H1 (cell line): ENCODE measurements at regions not wholly inside any gene's neighbourhood (a gene's known extent, or its start where the extent isn't known, plus 50 kb on each side); places are given as distances from the start of the nearest gene placed in this dataset.

ENCODE experiments used
- CTCF ChIA-PET: fragments of 300-600 bp; sonication (Branson Sonifier 250); formaldehyde crosslinking; loops from one replicate; lab custom pipeline; 2021; ENCODE audit not compliant: partially characterized antibody; lab: Charles Lee
- POLR2A ChIA-PET: fragments of 300-600 bp; sonication (Branson Sonifier 250); formaldehyde crosslinking; loops from one replicate; lab custom pipeline; 2021; ENCODE audit warnings: inconsistent platforms; ENCODE audit not compliant: partially characterized antibody; lab: Charles Lee
- DNase-seq, 2 experiments: peaks; one replicate each; pipeline versions ENCODE4 v3.0.0 to v3.0.0-alpha.2; 2010 to 2022; ENCODE audit warnings: low spot score in 2 of 2, low read depth in 1 of 2, mixed read lengths in 1 of 2
- FAIRE-seq: peaks from 2 replicates; lab custom pipeline; 2011; peaks lifted over from hg19 to GRCh38; lab: Jason Lieb, UNC
- H2AFZ ChIP-seq: 2 replicates; pipeline ENCODE4 v1.8.1; 2012; ENCODE audit warnings: low read length, inconsistent platforms
- H2AK5ac ChIP-seq: 2 replicates; pipeline ENCODE4 v1.6.1; 2013; ENCODE audit warnings: low read depth, low read length
- H2BK120ac ChIP-seq: replicated peaks from 2 replicates; pipeline ENCODE3; 2013; ENCODE audit warnings: low read depth, low read length, inconsistent platforms
- H2BK12ac ChIP-seq: 2 replicates; pipeline ENCODE4 v1.6.1; 2013; ENCODE audit warnings: low read depth, low read length
- H2BK15ac ChIP-seq: 2 replicates; pipeline ENCODE4 v1.6.1; 2013; ENCODE audit warnings: low read length
- H2BK20ac ChIP-seq: 2 replicates; pipeline ENCODE4 v1.6.1; 2013; ENCODE audit warnings: low read length
- H2BK5ac ChIP-seq: 2 replicates; pipeline ENCODE4 v1.6.1; 2013; ENCODE audit warnings: low read depth, low read length
- H3K14ac ChIP-seq: 2 replicates; pipeline ENCODE4 v1.6.1; 2013; ENCODE audit warnings: inconsistent platforms; ENCODE audit not compliant: insufficient read length
- H3K18ac ChIP-seq: 2 replicates; pipeline ENCODE4 v1.6.1; 2013; ENCODE audit warnings: low read length; ENCODE audit errors: extremely low read depth
- H3K23ac ChIP-seq: 2 replicates; pipeline ENCODE4 v1.6.1; 2013; ENCODE audit warnings: inconsistent platforms; ENCODE audit not compliant: insufficient read length
- H3K23me2 ChIP-seq: 2 replicates; pipeline ENCODE4 v1.6.1; 2013; ENCODE audit warnings: low read depth, low read length
- H3K27ac ChIP-seq: 2 replicates; pipeline ENCODE4 v1.6.1; 2011; ENCODE audit warnings: low read depth, low read length, inconsistent platforms
- H3K27me3 ChIP-seq, 4 experiments: replicated peaks in 1 of 4; 1 replicate in 1 of 4; 2 replicates in 3 of 4; pipeline versions ENCODE4 v1.6.1 to v1.8.1; 2011 to 2013; ENCODE audit warnings: low read length in 3 of 4, mild to moderate bottlenecking in 3 of 4, inconsistent platforms in 2 of 4, mixed read lengths in 2 of 4, moderate library complexity in 1 of 4; ENCODE audit not compliant: control insufficient read depth in 3 of 4, insufficient read depth in 3 of 4; ENCODE audit errors: extremely low read depth in 1 of 4
- H3K36me3 ChIP-seq, 4 experiments: 2 replicates each; pipeline versions ENCODE4 v1.6.1 to v1.8.1; 2011 to 2013; ENCODE audit warnings: mild to moderate bottlenecking in 4 of 4, low read length in 3 of 4, moderate library complexity in 2 of 4, control low read depth in 1 of 4, inconsistent platforms in 1 of 4; ENCODE audit not compliant: insufficient read depth in 4 of 4, control insufficient read depth in 2 of 4
- H3K4ac ChIP-seq: replicated peaks from 2 replicates; pipeline ENCODE3; 2013; ENCODE audit warnings: low read length, low read depth, mixed read lengths, inconsistent platforms; ENCODE audit not compliant: insufficient read length
- H3K4me1 ChIP-seq, 4 experiments: replicated peaks in 1 of 4; 1 replicate in 1 of 4; 2 replicates in 3 of 4; pipeline versions ENCODE4 v1.6.1 to v1.8.1; 2011 to 2013; ENCODE audit warnings: low read length in 3 of 4, inconsistent platforms in 2 of 4, mixed read lengths in 1 of 4; ENCODE audit not compliant: insufficient read depth in 4 of 4, control insufficient read depth in 3 of 4
- H3K4me2 ChIP-seq, 2 experiments: 2 replicates each; pipeline versions ENCODE4 v1.6.1 to v1.8.1; 2011 to 2013; ENCODE audit warnings: low read depth in 2 of 2, low read length in 2 of 2, control low read depth in 1 of 2, inconsistent platforms in 1 of 2, mild to moderate bottlenecking in 1 of 2; ENCODE audit not compliant: insufficient read depth in 1 of 2
- H3K4me3 ChIP-seq, 4 experiments: fragments of 200-600, 300-600 bp in 1 of 4; sonication (generic), shearing (Covaris generic), sonication (Bioruptor Twin) in 1 of 4; 2 replicates each; pipeline versions ENCODE4 v1.5.1 to v1.8.1; 2011 to 2016; ENCODE audit warnings: low read length in 4 of 4, low read depth in 3 of 4, control low read depth in 2 of 4, inconsistent platforms in 2 of 4, mild to moderate bottlenecking in 2 of 4, mixed read lengths in 1 of 4, moderate library complexity in 1 of 4; ENCODE audit not compliant: insufficient read depth in 2 of 4; ENCODE audit errors: extremely low read depth in 1 of 4
- H3K56ac ChIP-seq: replicated peaks from 2 replicates; pipeline ENCODE3; 2013; ENCODE audit warnings: low read depth, mild to moderate bottlenecking, mixed read lengths, low read length, inconsistent platforms; ENCODE audit not compliant: insufficient read length
- H3K79me1 ChIP-seq: 2 replicates; pipeline ENCODE4 v1.6.1; 2013; ENCODE audit warnings: low read depth, low read length, control low read depth
- H3K79me2 ChIP-seq, 2 experiments: 2 replicates each; pipeline versions ENCODE4 v1.6.1 to v1.8.1; 2012 to 2013; ENCODE audit warnings: low read length in 2 of 2, mild to moderate bottlenecking in 2 of 2, inconsistent platforms in 1 of 2; ENCODE audit not compliant: insufficient read depth in 2 of 2, control insufficient read depth in 1 of 2
- H3K9ac ChIP-seq, 4 experiments: replicated peaks in 1 of 4; 1 replicate in 1 of 4; 2 replicates in 3 of 4; pipeline versions ENCODE4 v1.6.1 to v1.8.1; 2011 to 2013; ENCODE audit warnings: low read depth in 3 of 4, low read length in 3 of 4, control low read depth in 2 of 4, mild to moderate bottlenecking in 2 of 4, moderate library complexity in 2 of 4, inconsistent platforms in 1 of 4; ENCODE audit errors: extremely low read depth in 1 of 4
- H3K9me3 ChIP-seq, 2 experiments: 2 replicates each; pipeline versions ENCODE4 v1.6.1 to v1.8.1; 2012 to 2013; ENCODE audit warnings: mild to moderate bottlenecking in 2 of 2, moderate library complexity in 2 of 2, control low read depth in 1 of 2, inconsistent platforms in 1 of 2, low read depth in 1 of 2, low read length in 1 of 2, mixed read lengths in 1 of 2; ENCODE audit not compliant: insufficient read depth in 2 of 2
- H4K20me1 ChIP-seq, 2 experiments: replicated peaks in 1 of 2; 2 replicates each; pipeline versions ENCODE3 to v1.8.1; 2011 to 2013; ENCODE audit warnings: inconsistent platforms in 2 of 2, low read length in 2 of 2, mild to moderate bottlenecking in 1 of 2; ENCODE audit not compliant: insufficient read depth in 2 of 2, control insufficient read depth in 1 of 2
- H4K5ac ChIP-seq: 2 replicates; pipeline ENCODE4 v1.6.1; 2013; ENCODE audit warnings: low read length, low read depth, mixed read lengths, inconsistent platforms; ENCODE audit not compliant: insufficient read length
- H4K8ac ChIP-seq: 2 replicates; pipeline ENCODE4 v1.8.0; 2013; ENCODE audit warnings: mild to moderate bottlenecking, moderate library complexity, low read length, inconsistent platforms; ENCODE audit not compliant: insufficient read depth; ENCODE audit errors: extremely low read depth
- H4K91ac ChIP-seq: replicated peaks from 2 replicates; pipeline ENCODE3; 2013; ENCODE audit warnings: low read length, mixed read lengths, inconsistent platforms; ENCODE audit not compliant: insufficient read length
- KDM1A ChIP-seq: fragments of 200-600, 300-600 bp; sonication (generic); IDR thresholded peaks from 2 replicates; pipeline ENCODE4 v1.7.1; 2016; ENCODE audit warnings: mild to moderate bottlenecking, low read length, borderline replicate concordance
- NRF1 ChIP-seq: IDR thresholded peaks from 2 replicates; pipeline ENCODE4 v1.6.1; 2011; ENCODE audit warnings: mild to moderate bottlenecking, low read depth, low read length, improper control_type of control experiment
- PHF8 ChIP-seq: fragments of 200-600 bp; sonication (generic); conservative IDR thresholded peaks from 2 replicates; pipeline ENCODE4 v1.7.1; 2012; ENCODE audit warnings: low read depth, mild to moderate bottlenecking, inconsistent platforms, low read length, moderate library complexity
- POU5F1 ChIP-seq: IDR thresholded peaks from 2 replicates; pipeline ENCODE4 v1.6.1; 2011; ENCODE audit warnings: low read depth, mild to moderate bottlenecking, low read length, moderate library complexity
- WGBS, 2 experiments: shearing (Covaris generic) in 1 of 2; methylation state at CpG; one replicate each; pipeline versions ENCODE4 v1.1.6 to v1.1.7; 2013 to 2015; ENCODE audit warnings: low lambda C conversion rate in 2 of 2, mixed read lengths in 2 of 2, inconsistent platforms in 1 of 2, low coverage in 1 of 2, missing lambda C conversion rate in 1 of 2; ENCODE audit not compliant: insufficient replicate concordance in 2 of 2, insufficient coverage in 1 of 2, insufficient read length in 1 of 2; ENCODE audit errors: extremely low coverage in 1 of 2, missing lambda C conversion rate in 1 of 2; 5-methylcytosine and 5-hydroxymethylcytosine counted together
- TF ChIP-seq, protein P1 (sequence below): IDR thresholded peaks from 2 replicates; pipeline ENCODE4 v1.6.1; 2011; ENCODE audit warnings: low read depth, mild to moderate bottlenecking, low read length; ENCODE audit not compliant: insufficient read depth

DNA sequence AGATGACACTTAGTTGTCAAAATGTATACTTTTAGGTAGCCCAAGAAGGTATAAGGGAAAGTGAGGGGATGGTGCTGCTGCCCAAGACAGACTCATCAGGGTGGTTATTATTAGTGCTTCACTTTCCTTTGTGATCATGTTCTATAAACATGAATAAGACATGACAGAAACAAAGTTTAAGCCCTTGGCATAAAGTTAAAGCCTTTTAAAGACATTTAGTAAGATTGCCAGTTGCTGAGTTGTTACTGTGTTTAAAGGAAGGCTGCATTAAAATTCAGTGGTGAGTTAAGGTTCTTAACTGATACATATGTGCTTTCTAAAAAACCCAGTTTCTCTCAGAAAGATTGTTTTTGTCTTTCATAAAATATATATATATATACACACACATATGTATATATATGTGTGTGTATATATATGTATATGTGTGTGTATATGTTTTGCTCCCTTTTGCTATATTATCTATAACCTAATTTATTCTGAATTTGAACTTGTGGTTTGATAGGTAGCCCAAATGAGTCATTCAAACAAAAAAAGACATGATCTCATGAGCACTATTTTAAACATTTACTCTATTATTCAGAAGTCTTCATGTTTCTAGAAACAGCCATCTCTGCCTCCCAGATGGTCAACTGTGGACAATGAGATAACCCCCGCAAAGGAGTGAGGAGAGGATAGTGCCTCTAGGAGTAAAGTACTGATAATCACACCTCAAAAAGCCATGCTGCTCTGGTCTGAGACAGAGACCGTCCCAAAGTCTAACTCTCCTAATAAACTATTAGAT is 98.1 kb upstream of the OTUD4 start:
- DNase-seq, result no peak
- Histone ChIP-seq H3K23me2 (no peaks in the 10 kb centered on the region), H2BK15ac (no peak overlapping the region), H2AFZ (no peak overlapping the region), H3K79me2 (no peaks in the 10 kb centered on the region), H4K20me1 (no peaks in the 10 kb centered on the region), H3K23ac (no peak overlapping the region), H3K4me1 (no peaks in the 10 kb centered on the region), H2BK120ac (no peak overlapping the region), H3K4me3 (no peak overlapping the region), H3K14ac (no peak overlapping the region), H4K5ac (no peak overlapping the region), H3K9ac (no peak overlapping the region), H2BK5ac (no peak overlapping the region), H2AK5ac (no peak overlapping the region), H4K91ac (no peak overlapping the region), H3K79me1 (no peaks in the 10 kb centered on the region), H4K8ac (no peak overlapping the region), H3K4ac (no peak overlapping the region), H3K56ac (no peak overlapping the region), H3K27me3 (no peaks in the 10 kb centered on the region), H3K36me3 (no peaks in the 10 kb centered on the region), H2BK20ac (no peak overlapping the region), H3K18ac (no peak overlapping the region), H2BK12ac (no peak overlapping the region), H3K9me3 (no peaks in the 10 kb centered on the region), H3K4me2 (no peak overlapping the region), H3K27ac (no peak overlapping the region)
- POLR2A ChIA-PET, result no interaction called here
- WGBS, 2 experiments, result 91% methylated on average over 2 of the region's 2 CpGs; no CpG with 5 or more reads in 1 of the 2 experiments
- CTCF ChIA-PET, result interaction anchor here (0.6 kb wide), 1 partner anchor 157 kb away, joined by 3 read pairs; no protein-coding TSS in a partner anchor
- FAIRE-seq, result no peak
- TF ChIP-seq POU5F1 (no peak), PHF8 (no peak), KDM1A (no peak), NRF1 (no peak)
- TF ChIP-seq, protein P1, sequence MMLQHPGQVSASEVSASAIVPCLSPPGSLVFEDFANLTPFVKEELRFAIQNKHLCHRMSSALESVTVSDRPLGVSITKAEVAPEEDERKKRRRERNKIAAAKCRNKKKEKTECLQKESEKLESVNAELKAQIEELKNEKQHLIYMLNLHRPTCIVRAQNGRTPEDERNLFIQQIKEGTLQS, result no peak
